Calu3 (cell line): ENCODE measurements at regions not wholly inside any gene's neighbourhood (a gene's known extent, or its start where the extent isn't known, plus 50 kb on each side); places are given as distances from the start of the nearest gene placed in this dataset.

Experiments
- BruUV-seq: library from RNA; stranded (reverse); fragments of 400-500 nt; replicated peaks from 2 replicates; lab custom pipeline; 2021; lab: Mats Ljungman, UMichigan
- CTCF ChIA-PET: fragments of 300-600 bp; sonication (Branson Sonifier 250); formaldehyde crosslinking; loops from one replicate; lab custom pipeline; 2022; ENCODE audit warnings: antibody characterized with exemption; lab: Charles Lee
- DNase-seq: peaks from one replicate; pipeline ENCODE4 v3.0.0; 2022
- H3K27ac Mint-ChIP-seq: one replicate; pipeline ENCODE4 v1.8.0; 2022; ENCODE audit warnings: mixed read lengths; ENCODE audit not compliant: unreplicated experiment
- H3K27me3 Mint-ChIP-seq: one replicate; pipeline ENCODE4 v1.8.0; 2022; ENCODE audit warnings: mixed read lengths; ENCODE audit not compliant: unreplicated experiment
- H3K36me3 Mint-ChIP-seq: one replicate; pipeline ENCODE4 v1.8.0; 2022; ENCODE audit warnings: mild to moderate bottlenecking, moderate library complexity, mixed read lengths; ENCODE audit not compliant: insufficient read depth, unreplicated experiment
- H3K4me1 Mint-ChIP-seq: one replicate; pipeline ENCODE4 v1.8.0; 2022; ENCODE audit warnings: mild to moderate bottlenecking, low read depth, mixed read lengths; ENCODE audit not compliant: unreplicated experiment
- H3K4me3 Mint-ChIP-seq: one replicate; pipeline ENCODE4 v1.8.0; 2022; ENCODE audit warnings: mild to moderate bottlenecking, low read depth, moderate library complexity, mixed read lengths; ENCODE audit not compliant: unreplicated experiment
- H3K9me3 Mint-ChIP-seq: one replicate; pipeline ENCODE4 v1.8.0; 2022; ENCODE audit warnings: low read depth, mixed read lengths; ENCODE audit not compliant: unreplicated experiment
- intact Hi-C: fragments of 100-400 bp; cut with micrococcal nuclease; formaldehyde crosslinking; loops from one replicate; pipeline ENCODE4 v1.10.0; 2022; ENCODE audit not compliant: unreplicated experiment
- TF ChIP-seq, protein P1 (sequence below): fragments of 200-600 bp; IDR thresholded peaks from one replicate; pipeline ENCODE4 v1.8.0; 2022; ENCODE audit warnings: antibody characterized with exemption; ENCODE audit not compliant: unreplicated experiment

DNA sequence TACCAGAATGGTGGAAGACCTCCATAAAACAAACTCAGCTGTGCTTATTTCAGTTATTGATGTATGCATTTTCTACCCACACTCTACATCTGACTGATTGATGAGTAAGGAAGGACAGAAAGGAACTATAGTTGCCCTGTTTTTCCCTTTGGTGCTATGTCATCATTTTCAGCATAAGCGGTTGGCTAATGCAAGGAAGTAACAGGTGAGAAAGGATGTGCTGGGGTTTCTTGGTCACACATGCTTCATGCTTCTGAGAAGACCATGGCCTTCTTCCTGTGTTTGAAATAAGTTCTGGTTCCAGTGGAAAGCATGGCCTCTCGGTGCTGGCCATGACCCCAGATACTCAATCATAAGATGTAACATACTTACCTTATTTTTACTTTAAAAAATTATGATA is 541.2 kb downstream of the PTPRU start:
- intact Hi-C loops, result no loop called here
- H3K9me3 Mint-ChIP-seq, result peaks cover 4% of the 10 kb centered on the region
- DNase-seq, result no peak
- CTCF ChIA-PET, result no interaction called here
- H3K27me3 Mint-ChIP-seq, result peaks cover 98% of the 10 kb centered on the region
- no TSS peak for BruUV-seq
- no peaks in the 10 kb centered on the region for H3K36me3 Mint-ChIP-seq
- TF ChIP-seq, protein P1, sequence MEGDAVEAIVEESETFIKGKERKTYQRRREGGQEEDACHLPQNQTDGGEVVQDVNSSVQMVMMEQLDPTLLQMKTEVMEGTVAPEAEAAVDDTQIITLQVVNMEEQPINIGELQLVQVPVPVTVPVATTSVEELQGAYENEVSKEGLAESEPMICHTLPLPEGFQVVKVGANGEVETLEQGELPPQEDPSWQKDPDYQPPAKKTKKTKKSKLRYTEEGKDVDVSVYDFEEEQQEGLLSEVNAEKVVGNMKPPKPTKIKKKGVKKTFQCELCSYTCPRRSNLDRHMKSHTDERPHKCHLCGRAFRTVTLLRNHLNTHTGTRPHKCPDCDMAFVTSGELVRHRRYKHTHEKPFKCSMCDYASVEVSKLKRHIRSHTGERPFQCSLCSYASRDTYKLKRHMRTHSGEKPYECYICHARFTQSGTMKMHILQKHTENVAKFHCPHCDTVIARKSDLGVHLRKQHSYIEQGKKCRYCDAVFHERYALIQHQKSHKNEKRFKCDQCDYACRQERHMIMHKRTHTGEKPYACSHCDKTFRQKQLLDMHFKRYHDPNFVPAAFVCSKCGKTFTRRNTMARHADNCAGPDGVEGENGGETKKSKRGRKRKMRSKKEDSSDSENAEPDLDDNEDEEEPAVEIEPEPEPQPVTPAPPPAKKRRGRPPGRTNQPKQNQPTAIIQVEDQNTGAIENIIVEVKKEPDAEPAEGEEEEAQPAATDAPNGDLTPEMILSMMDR, result no peak
- H3K4me1 Mint-ChIP-seq, result no peaks in the 10 kb centered on the region
- no peak overlapping the region for H3K27ac Mint-ChIP-seq
- no peak overlapping the region for H3K4me3 Mint-ChIP-seq

DNA sequence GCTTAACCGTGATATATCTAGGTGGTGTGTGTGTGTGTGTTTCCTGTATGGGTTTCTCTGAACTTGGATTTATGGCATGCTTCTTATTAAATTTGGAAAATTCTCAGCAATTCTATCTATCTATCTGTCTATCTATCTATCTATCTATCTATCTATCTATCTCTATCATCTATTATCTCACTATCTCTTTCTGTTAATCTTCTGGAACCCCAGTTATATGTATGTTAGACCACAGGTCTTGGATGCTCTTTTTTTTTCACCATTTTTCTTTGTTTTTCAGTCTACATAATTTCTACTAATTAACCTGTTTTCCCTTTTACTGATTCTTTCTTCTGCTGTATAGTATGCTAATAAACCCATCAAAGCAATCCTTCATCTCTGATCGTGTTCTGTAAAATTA is 538.0 kb downstream of the PTPRU start:
- H3K27me3 Mint-ChIP-seq, result peaks cover 74% of the 10 kb centered on the region
- TF ChIP-seq, protein P1, result no peak

DNA sequence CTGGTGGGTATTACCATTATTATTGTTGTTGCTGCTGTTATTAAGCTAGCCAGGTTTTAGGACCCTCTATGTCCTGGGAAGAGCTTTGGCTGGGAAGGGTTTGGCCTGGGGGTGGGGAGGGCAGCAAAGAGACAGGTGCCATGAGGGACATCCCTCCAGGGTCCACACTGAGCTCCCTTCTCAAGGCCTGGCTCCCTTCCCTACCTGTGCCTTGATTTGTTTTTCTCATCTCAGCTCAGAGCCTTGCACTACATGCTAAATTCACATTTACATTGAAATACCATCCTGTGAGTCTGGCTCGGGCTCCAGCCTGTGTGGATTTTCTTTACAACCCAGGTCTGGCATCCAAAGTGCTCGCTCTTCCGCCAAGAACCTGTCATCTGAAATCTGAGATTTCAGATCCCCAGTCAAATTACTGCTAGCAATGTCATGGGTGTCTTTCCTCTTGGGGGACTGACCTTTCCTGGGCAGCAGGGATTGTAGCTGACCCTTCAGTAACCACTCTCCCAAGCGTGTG is 536.3 kb downstream of the PTPRU start:
- DNase-seq, result no peak
- H3K36me3 Mint-ChIP-seq, result no peaks in the 10 kb centered on the region
- BruUV-seq, result no TSS peak
- TF ChIP-seq, protein P1, result no peak
- H3K9me3 Mint-ChIP-seq, result peaks cover 4% of the 10 kb centered on the region
- H3K27me3 Mint-ChIP-seq, result peaks cover 74% of the 10 kb centered on the region
- H3K4me1 Mint-ChIP-seq, result no peaks in the 10 kb centered on the region
- H3K27ac Mint-ChIP-seq, result no peak overlapping the region
- no peak overlapping the region for H3K4me3 Mint-ChIP-seq
- intact Hi-C loops, result no loop called here
- CTCF ChIA-PET, result no interaction called here

More for the DNA sequence above, 538.0 kb downstream of the PTPRU start:
- Mint-ChIP-seq H3K36me3 (no peaks in the 10 kb centered on the region), H3K27ac (no peak overlapping the region), H3K9me3 (peaks cover 4% of the 10 kb centered on the region), H3K4me1 (no peaks in the 10 kb centered on the region), H3K4me3 (no peak overlapping the region)
- intact Hi-C loops, result no loop called here
- CTCF ChIA-PET, result no interaction called here
- no peak for DNase-seq
- no TSS peak for BruUV-seq

DNA sequence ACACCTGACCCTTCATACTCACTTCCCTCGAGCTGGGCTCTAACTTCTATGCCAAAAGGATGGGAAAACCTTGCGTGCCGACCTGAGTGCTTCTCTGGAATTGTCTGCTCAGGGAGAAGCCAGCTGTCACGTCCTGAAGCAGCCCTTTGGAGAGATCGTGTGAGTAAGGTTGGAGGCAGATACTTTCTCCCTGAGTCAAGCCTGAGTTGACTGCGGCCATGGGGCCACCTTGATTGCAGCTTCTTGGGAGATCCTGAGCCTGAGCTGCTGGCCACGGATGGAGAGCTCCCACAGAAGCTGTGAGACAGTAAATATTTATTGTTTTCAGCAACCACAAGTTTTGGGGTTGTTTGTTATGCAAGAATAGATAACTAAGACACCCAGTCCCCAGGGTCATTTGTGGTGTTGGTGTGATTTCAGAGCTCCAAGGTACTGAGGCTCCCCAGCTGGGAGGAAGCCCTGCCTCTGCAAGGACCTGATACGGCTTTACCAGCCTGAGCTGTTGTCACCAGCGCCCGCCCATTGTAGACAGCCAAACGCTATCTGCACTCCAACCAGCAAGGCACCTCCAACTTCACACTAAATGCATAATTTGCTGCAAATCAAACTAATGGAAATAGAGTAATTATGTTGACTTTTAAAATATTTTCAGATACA is 531.6 kb downstream of the PTPRU start:
- DNase-seq, result no peak
- Mint-ChIP-seq H3K4me3 (no peak overlapping the region), H3K27me3 (peaks cover 73% of the 10 kb centered on the region), H3K36me3 (no peaks in the 10 kb centered on the region), H3K27ac (no peak overlapping the region), H3K4me1 (no peaks in the 10 kb centered on the region), H3K9me3 (no peaks in the 10 kb centered on the region)
- no TSS peak for BruUV-seq
- TF ChIP-seq, protein P1, result no peak
- intact Hi-C loops, result no loop called here
- CTCF ChIA-PET, result no interaction called here
